HEK293T (cell line): ENCODE measurements at regions not wholly inside any gene's neighbourhood (a gene's known extent, or its start where the extent isn't known, plus 50 kb on each side); places are given as distances from the start of the nearest gene placed in this dataset.

Source experiments
- BHLHE40 ChIP-seq: fragments of 450-650 bp; IDR thresholded peaks from 2 replicates; pipeline ENCODE4 v1.6.1; 2016; ENCODE audit warnings: mild to moderate bottlenecking, moderate library complexity, borderline replicate concordance
- CTBP1 ChIP-seq: fragments of 450-650 bp; IDR thresholded peaks from 2 replicates; pipeline ENCODE4 v1.6.1; 2016; ENCODE audit warnings: borderline replicate concordance
- FOXM1 ChIP-seq: fragments of 450-650 bp; IDR thresholded peaks from 2 replicates; pipeline ENCODE4 v1.6.1; 2017; ENCODE audit warnings: mild to moderate bottlenecking, borderline replicate concordance
- HDGF ChIP-seq: fragments of 450-650 bp; IDR thresholded peaks from 2 replicates; pipeline ENCODE4 v1.6.1; 2017; ENCODE audit warnings: antibody characterized with exemption, borderline replicate concordance
- NFRKB ChIP-seq: fragments of 450-650 bp; IDR thresholded peaks from 2 replicates; pipeline ENCODE4 v1.6.1; 2016; ENCODE audit warnings: mild to moderate bottlenecking, moderate library complexity
- SP1 ChIP-seq: fragments of 450-650 bp; IDR thresholded peaks from 2 replicates; pipeline ENCODE4 v1.6.1; 2017
- SUZ12 ChIP-seq: fragments of 450-650 bp; IDR thresholded peaks from 2 replicates; pipeline ENCODE4 v1.6.1; 2016; ENCODE audit warnings: mild to moderate bottlenecking
- ZNF384 ChIP-seq: fragments of 450-650 bp; IDR thresholded peaks from 2 replicates; pipeline ENCODE4 v1.6.1; 2016

- TF ChIP-seq SP1 = no peak
- no peak for TF ChIP-seq HDGF
- no peak for TF ChIP-seq CTBP1
- TF ChIP-seq SUZ12 = no peak
- TF ChIP-seq ZNF384 = no peak
- TF ChIP-seq FOXM1 = no peak
- TF ChIP-seq BHLHE40 = no peak
- no peak for TF ChIP-seq NFRKB
Measured at GRCh38 chr9:80784647-80785046, 904.7 kb downstream of the TLE1 start.
